Right ventricle myocardium superior (tissue), 1 donor: ENCODE measurements at regions not wholly inside any gene's neighbourhood (a gene's known extent, or its start where the extent isn't known, plus 50 kb on each side); places are given as distances from the start of the nearest gene placed in this dataset.
"Not testable (repeated sequence)": the region's sequence is repeated elsewhere in the genome, so short reads cannot be mapped to it uniquely, and the experiment has no call there.

Source experiments
- ATAC-seq: fragments of 200-7000 bp; cut with Tn5 transposase; one replicate; pipeline ENCODE4 v1.9.1; 2020; ENCODE audit warnings: mild to moderate bottlenecking; ENCODE audit not compliant: poor library complexity
- DNase-seq: peaks from one replicate; pipeline ENCODE4 v3.0.0-alpha.2; 2020
- intact Hi-C: fragments of 100-400 bp; cut with DNase I; formaldehyde crosslinking; loops from one replicate; pipeline ENCODE4 v1.11.2; 2022
- donor health status: DM: no; HTN: yes; CAD: no; lungs with severe emphysema.

- ATAC-seq (no peak), DNase-seq (no peak)
- intact Hi-C loops = no loop called here
These were observed 157.3 kb upstream of the SALL3 start for GRCh38 chr18:78822171-78822948.

- DNase-seq (no peak), ATAC-seq (no peak)
- intact Hi-C loops = no loop called here
These were observed 156.7 kb upstream of the SALL3 start for GRCh38 chr18:78822949-78823285.

- DNase-seq (no peak), ATAC-seq (no peak)
- intact Hi-C loops = no loop called here
These were observed 154.4 kb upstream of the SALL3 start for GRCh38 chr18:78825168-78825567.

- ATAC-seq (no peak), DNase-seq (no peak)
- intact Hi-C loops = no loop called here
These were observed 153.0 kb upstream of the SALL3 start for GRCh38 chr18:78826631-78827030.

- DNase-seq (no peak), ATAC-seq (no peak)
- intact Hi-C loops = no loop called here
These were observed 152.5 kb upstream of the SALL3 start for GRCh38 chr18:78827141-78827540.

- intact Hi-C loops = no loop called here
- ATAC-seq (no peak), DNase-seq (no peak)
These were observed 151.5 kb upstream of the SALL3 start for GRCh38 chr18:78828131-78828530.

- ATAC-seq, DNase-seq, intact Hi-C loops: not testable (repeated sequence)
These were observed 150.6 kb upstream of the SALL3 start for GRCh38 chr18:78829026-78829425.

GRCh38 chr18:78830161-78830560, 149.5 kb upstream of the SALL3 start:
- no peak for ATAC-seq
- no peak for DNase-seq
- intact Hi-C loops = no loop called here

GRCh38 chr18:78830826-78831225, 148.8 kb upstream of the SALL3 start:
- DNase-seq (no peak), ATAC-seq (no peak)
- intact Hi-C loops = no loop called here

GRCh38 chr18:78831603-78832002, 148.0 kb upstream of the SALL3 start:
- intact Hi-C loops = no loop called here
- DNase-seq (no peak), ATAC-seq (no peak)

GRCh38 chr18:78833833-78834232, 145.8 kb upstream of the SALL3 start:
- intact Hi-C loops = no loop called here
- no peak for DNase-seq
- no peak for ATAC-seq

- ATAC-seq (no peak), DNase-seq (no peak)
- intact Hi-C loops = no loop called here
These were observed 142.8 kb upstream of the SALL3 start for GRCh38 chr18:78836838-78837237.

GRCh38 chr18:78837754-78838153, 141.9 kb upstream of the SALL3 start:
- ATAC-seq (no peak), DNase-seq (no peak)
- intact Hi-C loops = no loop called here

- intact Hi-C loops = no loop called here
- DNase-seq (no peak), ATAC-seq (no peak)
These were observed 141.4 kb upstream of the SALL3 start for GRCh38 chr18:78838183-78838582.

GRCh38 chr18:78849046-78849445, 130.6 kb upstream of the SALL3 start:
- intact Hi-C loops = no loop called here
- DNase-seq (no peak), ATAC-seq (no peak)

GRCh38 chr18:78849458-78849857, 130.2 kb upstream of the SALL3 start:
- intact Hi-C loops = no loop called here
- no peak for DNase-seq
- no peak for ATAC-seq

GRCh38 chr18:78853341-78853740, 126.3 kb upstream of the SALL3 start:
- DNase-seq (no peak), ATAC-seq (no peak)
- intact Hi-C loops = no loop called here

- ATAC-seq = no peak
- DNase-seq = no peak
- intact Hi-C loops = no loop called here
These were observed 124.4 kb upstream of the SALL3 start for GRCh38 chr18:78855188-78855587.

GRCh38 chr18:78856569-78857313, 122.9 kb upstream of the SALL3 start:
- DNase-seq (no peak), ATAC-seq (no peak)
- intact Hi-C loops = no loop called here

GRCh38 chr18:78857314-78858150, 122.1 kb upstream of the SALL3 start:
- intact Hi-C loops = no loop called here
- DNase-seq (no peak), ATAC-seq (no peak)
